ENCODE measurements at regions not wholly inside any gene's neighbourhood (a gene's known extent, or its start where the extent isn't known, plus 50 kb on each side); places are given as distances from the start of the nearest gene placed in this dataset.

- H3K36me3 ChIP-seq (ENCODE audit: control insufficient read depth in 2 of 3, insufficient read depth in 3 of 3, low read length in 3 of 3), result no peaks in the 10 kb centered on the region
- H3K4me1 ChIP-seq (ENCODE audit: control insufficient read depth in 2 of 3, insufficient read depth in 2 of 3, low read depth in 1 of 3, low read length in 3 of 3), result no peaks in the 10 kb centered on the region
- no peak overlapping the region for H3K4me3 ChIP-seq (ENCODE audit: low read length in 3 of 3)
- FAIRE-seq, result no peak
- no peak for DNase-seq
- H3K9me3 ChIP-seq (ENCODE audit: control insufficient read depth in 2 of 3, insufficient read depth in 1 of 3, low read length in 3 of 3), result no peaks in the 10 kb centered on the region
- intact Hi-C loops (cut with DNase I), result no loop called here
- H3K9ac ChIP-seq (ENCODE audit: low read length in 3 of 3), result no peak overlapping the region
- no peak for TF ChIP-seq CTCF (IDR thresholded peaks at IDR 0.05; ENCODE audit: borderline replicate concordance, extremely low read depth, insufficient read depth)
- H3K27me3 ChIP-seq (ENCODE audit: control insufficient read depth, insufficient read depth, low read length), result no peaks in the 10 kb centered on the region
- H3K27ac ChIP-seq (ENCODE audit: low read depth in 2 of 2, low read length in 2 of 2), result no peak overlapping the region
Measured at GRCh38 chrX:124925681-124926080, 394.0 kb upstream of the TEX13C start.

GRCh38 chrX:124931241-124931640 lies 388.4 kb upstream of the TEX13C start:
- no peak overlapping the region for H3K4me3 ChIP-seq (ENCODE audit: low read length in 3 of 3)
- no peaks in the 10 kb centered on the region for H3K9me3 ChIP-seq (ENCODE audit: control insufficient read depth in 2 of 3, insufficient read depth in 1 of 3, low read length in 3 of 3)
- DNase-seq, result no peak
- no peak overlapping the region for H3K9ac ChIP-seq (ENCODE audit: low read length in 3 of 3)
- no peak for FAIRE-seq
- no peaks in the 10 kb centered on the region for H3K4me1 ChIP-seq (ENCODE audit: control insufficient read depth in 2 of 3, insufficient read depth in 2 of 3, low read depth in 1 of 3, low read length in 3 of 3)
- no peaks in the 10 kb centered on the region for H3K27me3 ChIP-seq (ENCODE audit: control insufficient read depth, insufficient read depth, low read length)
- intact Hi-C loops (cut with DNase I), result no loop called here
- no peak for TF ChIP-seq CTCF (IDR thresholded peaks at IDR 0.05; ENCODE audit: borderline replicate concordance, extremely low read depth, insufficient read depth)
- no peaks in the 10 kb centered on the region for H3K36me3 ChIP-seq (ENCODE audit: control insufficient read depth in 2 of 3, insufficient read depth in 3 of 3, low read length in 3 of 3)
- H3K27ac ChIP-seq (ENCODE audit: low read depth in 2 of 2, low read length in 2 of 2), result no peak overlapping the region

GRCh38 chrX:124931958-124932357 lies 387.7 kb upstream of the TEX13C start:
- no peak overlapping the region for H3K27ac ChIP-seq (ENCODE audit: low read depth in 2 of 2, low read length in 2 of 2)
- FAIRE-seq, result no peak
- TF ChIP-seq CTCF (IDR thresholded peaks at IDR 0.05; ENCODE audit: borderline replicate concordance, extremely low read depth, insufficient read depth), result no peak

GRCh38 chrX:124938715-124939114 lies 381.0 kb upstream of the TEX13C start:
- no peaks in the 10 kb centered on the region for H3K27me3 ChIP-seq (ENCODE audit: control insufficient read depth, insufficient read depth, low read length)
- TF ChIP-seq CTCF (IDR thresholded peaks at IDR 0.05; ENCODE audit: borderline replicate concordance, extremely low read depth, insufficient read depth), result no peak
- FAIRE-seq, result no peak
- no peak overlapping the region for H3K4me3 ChIP-seq (ENCODE audit: low read length in 3 of 3)
- H3K9ac ChIP-seq (ENCODE audit: low read length in 3 of 3), result no peak overlapping the region
- DNase-seq, result no peak
- intact Hi-C loops (cut with DNase I), result no loop called here
- H3K27ac ChIP-seq (ENCODE audit: low read depth in 2 of 2, low read length in 2 of 2), result no peak overlapping the region
- H3K36me3 ChIP-seq (ENCODE audit: control insufficient read depth in 2 of 3, insufficient read depth in 3 of 3, low read length in 3 of 3), result no peaks in the 10 kb centered on the region
- H3K9me3 ChIP-seq (ENCODE audit: control insufficient read depth in 2 of 3, insufficient read depth in 1 of 3, low read length in 3 of 3), result no peaks in the 10 kb centered on the region
- no peaks in the 10 kb centered on the region for H3K4me1 ChIP-seq (ENCODE audit: control insufficient read depth in 2 of 3, insufficient read depth in 2 of 3, low read depth in 1 of 3, low read length in 3 of 3)

More at GRCh38 chrX:124931958-124932357, 387.7 kb upstream of the TEX13C start:
- H3K27me3 ChIP-seq (ENCODE audit: control insufficient read depth, insufficient read depth, low read length), result no peaks in the 10 kb centered on the region
- intact Hi-C loops (cut with DNase I), result no loop called here
- no peak overlapping the region for H3K9ac ChIP-seq (ENCODE audit: low read length in 3 of 3)
- H3K36me3 ChIP-seq (ENCODE audit: control insufficient read depth in 2 of 3, insufficient read depth in 3 of 3, low read length in 3 of 3), result no peaks in the 10 kb centered on the region
- H3K4me1 ChIP-seq (ENCODE audit: control insufficient read depth in 2 of 3, insufficient read depth in 2 of 3, low read depth in 1 of 3, low read length in 3 of 3), result no peaks in the 10 kb centered on the region
- DNase-seq, result no peak
- no peaks in the 10 kb centered on the region for H3K9me3 ChIP-seq (ENCODE audit: control insufficient read depth in 2 of 3, insufficient read depth in 1 of 3, low read length in 3 of 3)
- H3K4me3 ChIP-seq (ENCODE audit: low read length in 3 of 3), result no peak overlapping the region

Data from kidney (tissue), 13 donors.